ENCODE measurements at regions not wholly inside any gene's neighbourhood (a gene's known extent, or its start where the extent isn't known, plus 50 kb on each side); places are given as distances from the start of the nearest gene placed in this dataset.
"Not testable (repeated sequence)": the region's sequence is repeated elsewhere in the genome, so short reads cannot be mapped to it uniquely, and the experiment has no call there.

DNA sequence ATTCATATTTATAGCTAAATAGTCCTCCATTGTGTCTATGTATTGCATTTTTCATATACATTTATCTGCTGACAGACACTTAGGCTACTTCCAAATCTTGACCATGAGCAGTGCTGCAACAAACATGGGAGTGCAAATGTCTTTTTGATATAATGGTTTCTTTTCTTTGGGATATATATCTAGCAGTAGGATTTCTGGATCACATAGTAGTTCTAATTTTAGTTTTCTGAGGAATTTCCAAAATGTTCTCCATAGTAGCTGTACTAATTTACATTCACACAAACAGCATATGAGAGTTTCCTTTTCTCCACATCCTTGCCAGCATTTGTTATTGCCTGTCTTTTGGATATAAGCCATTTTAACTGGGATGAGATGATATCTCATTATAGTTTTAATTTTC lies 1521.3 kb downstream of the REEP3 start:
- no peak for DNase-seq (ENCODE audit: low spot score)

DNA sequence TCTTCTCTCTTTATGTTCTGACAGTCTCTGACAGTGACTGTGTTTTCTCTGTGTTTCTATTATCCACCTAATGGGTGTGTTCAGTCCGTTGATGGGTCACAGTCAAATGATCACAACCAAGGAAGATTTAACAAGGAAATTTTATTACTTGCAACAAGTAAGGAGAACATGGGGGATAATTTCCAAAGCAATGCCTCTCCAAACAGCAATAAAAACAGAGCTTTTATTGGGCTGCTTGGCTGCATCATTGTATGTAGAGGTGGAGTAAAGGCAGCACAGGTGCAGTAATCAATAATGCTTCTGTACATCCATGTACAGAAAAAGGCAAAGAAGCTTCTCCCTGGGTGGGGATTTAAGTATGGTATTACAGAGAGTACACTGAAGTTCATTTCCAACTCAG lies 1525.6 kb downstream of the REEP3 start:
- no peak for DNase-seq (ENCODE audit: low spot score)

DNA sequence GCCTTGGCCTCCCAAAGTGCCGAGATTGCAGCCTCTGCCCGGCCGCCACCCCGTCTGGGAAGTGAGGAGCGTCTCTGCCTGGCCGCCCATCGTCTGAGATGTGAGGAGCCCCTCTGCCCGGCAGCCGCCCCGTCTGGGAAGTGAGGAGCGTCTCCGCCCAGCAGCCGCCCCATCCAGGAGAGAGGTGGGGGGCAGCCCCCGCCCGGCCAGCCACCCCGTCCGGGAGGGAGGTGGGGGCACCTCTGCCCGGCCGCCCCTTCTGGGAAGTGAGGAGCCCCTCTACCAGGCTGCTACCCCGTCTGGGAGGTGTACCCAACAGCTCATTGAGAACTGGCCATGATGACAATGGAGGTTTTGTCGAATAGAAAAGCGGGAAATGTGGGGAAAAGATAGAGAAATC lies 1530.9 kb downstream of the REEP3 start:
- not testable (repeated sequence) for DNase-seq (ENCODE audit: low spot score)

- not testable (repeated sequence) for DNase-seq (ENCODE audit: low spot score)
Measured at GRCh38 chr10:65053397-65053796, 1532.2 kb downstream of the REEP3 start.

GRCh38 chr10:65053831-65054351 lies 1532.7 kb downstream of the REEP3 start:
- not testable (repeated sequence) for DNase-seq (ENCODE audit: low spot score)

GRCh38 chr10:65054701-65055100 lies 1533.5 kb downstream of the REEP3 start:
- DNase-seq (ENCODE audit: low spot score), result not testable (repeated sequence)

DNA sequence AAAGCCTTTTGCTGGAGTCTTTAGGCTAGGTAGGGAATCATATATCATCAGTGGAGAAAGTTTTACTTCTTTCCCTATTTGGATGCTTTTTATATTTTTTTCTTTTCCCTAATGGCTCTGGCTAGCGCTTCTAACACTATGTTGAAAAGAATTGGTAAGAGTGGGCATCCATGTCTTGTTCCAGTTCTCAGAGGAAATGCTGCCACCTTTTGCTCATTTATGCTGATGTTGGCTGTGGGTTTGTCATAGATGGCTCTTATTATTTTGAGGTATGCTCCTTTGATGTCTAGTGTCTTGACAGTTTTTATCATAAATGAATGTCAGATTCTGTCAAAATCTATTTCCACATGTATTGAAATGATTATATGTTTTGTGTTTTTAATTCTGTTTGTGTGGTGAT lies 1544.1 kb downstream of the REEP3 start:
- DNase-seq (ENCODE audit: low spot score), result no peak

- DNase-seq (ENCODE audit: low spot score), result no peak
Measured at GRCh38 chr10:65083222-65083621, 1562.0 kb downstream of the REEP3 start.

DNA sequence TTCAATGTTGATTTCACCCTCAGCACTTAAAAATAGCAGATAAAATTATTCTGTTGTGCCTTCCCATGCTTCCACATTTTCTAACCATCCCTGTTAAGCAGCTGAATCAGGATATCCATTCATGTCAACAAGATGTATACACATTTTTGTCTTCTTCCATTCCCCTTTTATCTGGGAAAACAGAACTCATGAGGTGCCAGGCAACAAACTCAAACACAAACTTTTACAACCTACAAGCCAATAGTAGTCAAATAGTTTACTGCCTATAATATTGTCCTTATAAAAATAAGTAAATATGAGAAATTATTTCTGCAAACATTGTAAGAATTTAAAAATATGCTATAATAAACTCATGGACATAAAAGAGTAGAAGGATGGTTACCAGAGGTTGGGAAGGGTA lies 1569.8 kb downstream of the REEP3 start:
- DNase-seq (ENCODE audit: low spot score), result no peak

DNA sequence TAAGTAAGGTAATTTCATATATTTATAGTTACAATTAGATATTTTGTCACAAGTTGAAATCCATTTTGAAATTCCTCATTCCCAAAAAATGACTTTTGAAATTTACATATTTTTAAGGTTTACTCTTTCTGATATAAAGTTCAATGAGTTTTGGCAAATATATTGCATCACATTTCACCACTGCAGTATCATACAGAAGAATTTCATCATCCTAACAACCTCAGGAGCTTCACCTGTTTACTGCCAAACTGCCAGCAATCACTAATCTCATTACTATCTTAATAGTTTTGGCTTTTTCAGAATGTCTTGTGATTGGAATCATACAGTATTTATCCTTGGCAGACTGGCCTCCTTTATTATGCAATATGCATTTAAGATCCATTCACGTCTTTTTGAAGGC lies 1578.9 kb downstream of the REEP3 start:
- DNase-seq (ENCODE audit: low spot score), result no peak

DNA sequence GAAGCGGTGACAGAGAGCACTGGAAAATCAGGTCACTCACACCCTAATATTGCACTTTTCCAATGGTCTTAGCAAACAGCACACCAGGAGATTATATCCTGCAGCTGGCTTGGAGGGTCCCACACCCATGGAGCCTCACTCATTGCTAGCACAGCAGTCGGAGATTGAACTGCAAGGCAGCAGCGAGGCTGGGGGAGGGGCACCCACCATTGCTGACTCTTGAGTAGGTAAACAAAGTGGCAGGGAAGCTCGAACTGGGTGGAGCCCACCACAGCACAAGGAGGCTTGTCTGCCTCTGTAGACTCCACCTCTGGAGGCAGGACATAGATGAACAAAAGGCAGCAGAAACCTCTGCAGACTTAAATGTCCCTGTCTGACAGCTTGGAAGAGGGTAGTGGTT lies 1579.7 kb downstream of the REEP3 start:
- DNase-seq (ENCODE audit: low spot score), result not testable (repeated sequence)

GRCh38 chr10:65110009-65110408 lies 1588.8 kb downstream of the REEP3 start:
- no peak for DNase-seq (ENCODE audit: low spot score)

GRCh38 chr10:65111059-65111458 lies 1589.9 kb downstream of the REEP3 start:
- not testable (repeated sequence) for DNase-seq (ENCODE audit: low spot score)

- DNase-seq (ENCODE audit: low spot score), result no peak
Measured at GRCh38 chr10:65112573-65112972, 1591.4 kb downstream of the REEP3 start.

GRCh38 chr10:65123120-65123519 lies 1601.9 kb downstream of the REEP3 start:
- no peak for DNase-seq (ENCODE audit: low spot score)

DNA sequence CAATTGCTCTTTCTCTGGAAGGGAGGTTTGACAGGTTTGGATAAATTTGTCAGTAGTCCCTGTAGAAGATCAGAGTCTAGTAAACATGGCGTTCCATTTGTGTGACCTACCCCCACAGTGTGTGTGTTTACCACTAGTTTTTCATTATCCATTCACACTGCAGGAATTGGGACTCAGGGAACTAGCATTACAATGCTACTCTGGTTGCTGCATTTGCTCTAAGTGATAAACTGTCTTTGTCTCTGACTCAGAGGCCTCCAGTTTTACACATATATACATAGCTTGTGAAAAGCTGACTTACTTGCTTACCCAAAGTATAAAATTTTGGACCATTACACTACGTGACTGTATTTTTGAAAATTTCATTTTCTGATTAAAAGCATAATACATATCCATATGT lies 1604.0 kb downstream of the REEP3 start:
- DNase-seq (ENCODE audit: low spot score), result no peak

- no peak for DNase-seq (ENCODE audit: low spot score)
Measured at GRCh38 chr10:65126288-65126687, 1605.1 kb downstream of the REEP3 start.

DNA sequence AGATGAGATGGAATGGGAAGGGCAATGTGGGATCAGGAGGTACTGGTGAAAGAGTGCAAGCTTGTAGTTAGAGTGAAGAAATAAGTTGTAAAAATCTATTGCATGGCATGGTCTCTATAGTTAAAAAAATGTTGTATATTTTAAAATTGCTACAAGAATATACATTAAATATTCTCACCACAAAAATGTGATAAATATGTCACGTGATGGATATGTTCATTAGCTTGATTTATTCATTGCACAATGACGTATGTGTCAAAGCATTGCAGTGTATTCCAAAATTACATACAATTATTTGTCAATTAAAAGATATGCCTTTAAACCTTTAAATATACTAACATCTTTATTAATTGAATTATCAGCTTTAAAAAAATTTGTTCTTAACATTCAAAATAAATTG lies 1607.1 kb downstream of the REEP3 start:
- DNase-seq (ENCODE audit: low spot score), result no peak

DNA sequence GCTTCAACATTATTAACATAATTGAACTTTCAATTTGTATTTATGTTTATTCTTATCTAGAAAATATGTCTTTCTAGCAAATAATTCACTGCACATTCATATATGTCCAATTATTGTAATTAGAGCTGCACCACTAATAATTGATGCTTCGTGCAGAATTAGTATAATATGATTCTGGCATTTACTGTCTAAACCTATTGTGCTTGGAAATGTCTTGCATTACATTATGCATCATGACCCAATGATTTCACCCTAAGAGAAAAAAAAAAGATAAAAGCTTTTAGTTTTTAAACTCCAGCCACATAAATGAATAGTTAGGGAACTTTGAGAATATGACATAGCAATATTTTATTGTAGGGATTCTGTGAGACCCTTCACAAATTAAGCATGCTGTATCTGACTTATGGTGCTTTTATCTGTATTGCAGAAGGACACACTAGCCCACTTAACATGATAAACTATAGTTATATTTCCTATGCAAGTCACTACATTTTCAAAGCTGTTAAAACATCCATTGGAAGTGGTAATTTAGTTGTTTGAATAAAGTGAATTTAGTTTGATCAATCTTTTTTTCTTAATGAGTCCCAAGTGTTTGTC lies 1609.1 kb downstream of the REEP3 start:
- DNase-seq (ENCODE audit: low spot score), result no peak

GRCh38 chr10:65133652-65134051 lies 1612.5 kb downstream of the REEP3 start:
- DNase-seq (ENCODE audit: low spot score), result no peak

GRCh38 chr10:65135508-65135907 lies 1614.3 kb downstream of the REEP3 start:
- no peak for DNase-seq (ENCODE audit: low spot score)

GRCh38 chr10:65142641-65143435 lies 1621.6 kb downstream of the REEP3 start:
- no peak for DNase-seq (ENCODE audit: low spot score)

DNA sequence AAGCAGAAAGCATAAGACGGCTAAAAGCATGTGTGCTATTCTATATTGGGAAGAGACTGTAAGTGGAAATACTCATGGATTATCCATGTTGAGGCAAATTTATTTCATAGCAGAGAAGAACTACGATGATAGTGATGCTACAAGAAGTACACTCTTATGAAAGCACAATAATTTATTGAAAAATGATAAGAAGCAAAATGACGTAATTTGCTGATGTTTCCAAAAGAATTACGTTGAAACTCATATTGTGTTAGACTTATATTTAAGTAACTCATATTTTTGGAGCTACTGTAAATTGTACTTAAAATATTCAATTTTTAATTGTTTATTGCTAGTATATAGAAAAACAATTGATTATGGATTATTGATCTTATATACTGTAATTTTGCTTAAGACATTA lies 1622.5 kb downstream of the REEP3 start:
- no peak for DNase-seq (ENCODE audit: low spot score)

- DNase-seq (ENCODE audit: low spot score), result no peak
Measured at GRCh38 chr10:65149878-65150277, 1628.7 kb downstream of the REEP3 start.
